K562 (cell line): ENCODE measurements at regions not wholly inside any gene's neighbourhood (a gene's known extent, or its start where the extent isn't known, plus 50 kb on each side); places are given as distances from the start of the nearest gene placed in this dataset.

Experiments
- ATAC-seq: fragments of 200-7000 bp; cut with Tn5 transposase; 3 replicates; pipeline ENCODE4 v1.9.1; 2020; ENCODE audit warnings: moderate library complexity
- BruUV-seq: library from RNA; stranded (reverse); fragments of 400-500 nt; replicated peaks from 2 replicates; lab custom pipeline; 2021; lab: Mats Ljungman, UMichigan
- CTCF ChIA-PET: fragments of 300-600 bp; formaldehyde crosslinking; extraction: SDS; loops from one replicate; lab custom pipeline; 2021; ENCODE audit warnings: low intra/inter-chr PET ratio; lab: Yijun Ruan, JAX
- POLR2A ChIA-PET: fragments of 300-600, 350-650 bp; sonication (Branson Sonifier 250); formaldehyde crosslinking; extraction: SDS; loops from one replicate; lab custom pipeline; 2021; ENCODE audit warnings: antibody characterized with exemption, inconsistent platforms; lab: Yijun Ruan, JAX
- DNase-seq, 4 experiments: peaks; one replicate each; pipeline versions ENCODE4 v3.0.0 to v3.0.0-alpha.2; 2011 to 2018; ENCODE audit warnings: low spot score in 3 of 4, mixed read lengths in 3 of 4; ENCODE audit errors: extremely low read depth in 1 of 4
- FAIRE-seq: peaks from 2 replicates; lab custom pipeline; 2011; peaks lifted over from hg19 to GRCh38; lab: Jason Lieb, UNC
- H2AFZ ChIP-seq: 2 replicates; pipeline ENCODE4 v1.6.0; 2011; ENCODE audit warnings: low read depth, low read length, control low read depth, inconsistent platforms
- H3K27ac ChIP-seq: fragments of 200-600 bp; 3 replicates; pipeline ENCODE4 v1.8.0; 2011; ENCODE audit warnings: low read depth, mild to moderate bottlenecking, control low read depth, inconsistent platforms, low read length, moderate library complexity, mixed read lengths; ENCODE audit errors: extremely low read depth
- H3K27me3 ChIP-seq, 2 experiments: fragments of 300-600 bp in 1 of 2; 2 replicates in 1 of 2; 3 replicates in 1 of 2; pipeline versions ENCODE4 v1.6.0 to v1.8.0; 2011; ENCODE audit warnings: inconsistent platforms in 2 of 2, low read length in 2 of 2, mild to moderate bottlenecking in 1 of 2, mixed read lengths in 1 of 2, moderate library complexity in 1 of 2; ENCODE audit not compliant: control insufficient read depth in 2 of 2, insufficient read depth in 2 of 2
- H3K36me3 ChIP-seq: fragments of 300-600 bp; 3 replicates; pipeline ENCODE4 v1.8.0; 2011; ENCODE audit warnings: mild to moderate bottlenecking, low read length, inconsistent platforms; ENCODE audit not compliant: control insufficient read depth, insufficient read depth
- H3K4me1 ChIP-seq, 2 experiments: fragments of 200-600 bp in 1 of 2; replicated peaks in 1 of 2; 2 replicates in 1 of 2; 3 replicates in 1 of 2; pipeline versions ENCODE4 v1.5.1 to v1.8.0; 2011; ENCODE audit warnings: inconsistent platforms in 2 of 2, low read length in 2 of 2, mild to moderate bottlenecking in 1 of 2, mixed read lengths in 1 of 2, moderate library complexity in 1 of 2; ENCODE audit not compliant: control insufficient read depth in 2 of 2, insufficient read depth in 2 of 2
- H3K4me2 ChIP-seq: 2 replicates; pipeline ENCODE4 v1.6.1; 2011; ENCODE audit warnings: low read length, control low read depth, inconsistent platforms, mixed read lengths; ENCODE audit not compliant: insufficient read depth
- H3K4me3 ChIP-seq: fragments of 200-600 bp; sonication (generic), shearing (Covaris generic); 2 replicates; pipeline ENCODE4 v1.5.1; 2016; ENCODE audit warnings: control low read depth, inconsistent platforms
- H3K79me2 ChIP-seq: fragments of 200-600 bp; 3 replicates; pipeline ENCODE4 v1.8.0; 2011; ENCODE audit warnings: low read length, inconsistent platforms; ENCODE audit not compliant: control insufficient read depth, insufficient read depth
- H3K9ac ChIP-seq, 2 experiments: 2 replicates each; pipeline versions ENCODE4 v1.6.0 to v1.6.1; 2011; ENCODE audit warnings: low read depth in 2 of 2, low read length in 2 of 2, control low read depth in 1 of 2, inconsistent platforms in 1 of 2, mild to moderate bottlenecking in 1 of 2, mixed read lengths in 1 of 2; ENCODE audit not compliant: insufficient read depth in 1 of 2
- H3K9me1 ChIP-seq: one replicate; pipeline ENCODE4 v1.6.0; 2011; ENCODE audit warnings: inconsistent platforms, mild to moderate bottlenecking, low read length, moderate library complexity; ENCODE audit not compliant: control insufficient read depth, insufficient read depth
- H3K9me3 ChIP-seq: replicated peaks from 2 replicates; pipeline ENCODE4 v1.5.1; 2011; ENCODE audit warnings: low read depth, low read length, inconsistent platforms; ENCODE audit not compliant: control insufficient read depth, insufficient read depth
- H4K20me1 ChIP-seq: replicated peaks from 2 replicates; pipeline ENCODE4 v1.6.1; 2011; ENCODE audit warnings: low read length, inconsistent platforms, mixed read lengths; ENCODE audit not compliant: control insufficient read depth, insufficient read depth
- ARID2 ChIP-seq: fragments of 450-650 bp; IDR thresholded peaks from 2 replicates; pipeline ENCODE4 v1.6.1; 2017; ENCODE audit warnings: antibody characterized with exemption, mild to moderate bottlenecking
- CEBPZ ChIP-seq: fragments of 150-350 bp; IDR thresholded peaks from 2 replicates; pipeline ENCODE4 v1.6.1; 2014; ENCODE audit warnings: low read depth, mild to moderate bottlenecking, low read length, borderline replicate concordance
- JUN ChIP-seq, 2 experiments: sonication (generic) in 1 of 2; formaldehyde crosslinking in 1 of 2; IDR thresholded peaks; 2 replicates each; pipeline versions ENCODE4 v1.6.1 to v1.8.0; 2012 to 2022; ENCODE audit warnings: borderline replicate concordance in 2 of 2, mild to moderate bottlenecking in 2 of 2, improper control_type of control experiment in 1 of 2, low read depth in 1 of 2, low read length in 1 of 2, missing genetic modification reagents in 1 of 2
- KHSRP ChIP-seq: fragments of 450-650 bp; IDR thresholded peaks from 2 replicates; pipeline ENCODE4 v1.6.1; 2017
- NR1H2 ChIP-seq: sonication (generic); formaldehyde crosslinking; IDR thresholded peaks from 2 replicates; pipeline ENCODE4 v1.4.0; 2020; ENCODE audit warnings: mild to moderate bottlenecking, missing genetic modification reagents
- PTTG1 ChIP-seq: fragments of 450-650 bp; IDR thresholded peaks from 2 replicates; pipeline ENCODE4 v1.6.1; 2016; ENCODE audit warnings: low read depth, mild to moderate bottlenecking, missing genetic modification characterization, missing compliant biosample characterization
- RBBP5 ChIP-seq: fragments of 200-600 bp; sonication (generic); IDR thresholded peaks from 2 replicates; pipeline ENCODE4 v1.6.1; 2012; ENCODE audit warnings: borderline replicate concordance, mild to moderate bottlenecking, low read length, control low read depth, inconsistent platforms; ENCODE audit not compliant: insufficient read depth, poor library complexity, severe bottlenecking
- RBM22 ChIP-seq: fragments of 200-400 bp; formaldehyde crosslinking; IDR thresholded peaks from 2 replicates; pipeline ENCODE4 v1.6.1; 2018; ENCODE audit warnings: low read length, low read depth; ENCODE audit not compliant: poor library complexity, severe bottlenecking
- RBM39 ChIP-seq: fragments of 200-400 bp; formaldehyde crosslinking; optimal IDR thresholded peaks from 2 replicates; pipeline ENCODE3; 2018; ENCODE audit warnings: low read depth, low read length
- RERE ChIP-seq: sonication (generic); formaldehyde crosslinking; IDR thresholded peaks from 2 replicates; pipeline ENCODE4 v1.8.0; 2023; ENCODE audit warnings: missing genetic modification reagents, mild to moderate bottlenecking, borderline replicate concordance
- SP2 ChIP-seq: IDR thresholded peaks from 2 replicates; pipeline ENCODE4 v1.6.1; 2011; ENCODE audit warnings: mild to moderate bottlenecking, low read depth, low read length, moderate library complexity; ENCODE audit not compliant: poor library complexity, severe bottlenecking; ENCODE audit errors: extremely low read depth
- TCF15 ChIP-seq: fragments of 250-450 bp; sonication (Bioruptor Pico); IDR thresholded peaks from 2 replicates; pipeline ENCODE4 v1.8.0; 2022; ENCODE audit warnings: moderate library complexity, mild to moderate bottlenecking, inconsistent platforms
- ZNF174 ChIP-seq: fragments of 250-450 bp; sonication (Bioruptor Pico); IDR thresholded peaks from 2 replicates; pipeline ENCODE4 v1.4.0; 2020; ENCODE audit warnings: mild to moderate bottlenecking
- ZNF444 ChIP-seq: fragments of 250-450 bp; sonication (Bioruptor Pico); IDR thresholded peaks from 2 replicates; pipeline ENCODE4 v1.4.0; 2020; ENCODE audit warnings: mild to moderate bottlenecking, moderate library complexity
- WGBS: fragments of 100-300 bp; shearing (Covaris generic); methylation state at CpG from one replicate; pipeline ENCODE4 v1.1.6; 2016; ENCODE audit warnings: low coverage, mixed read lengths; ENCODE audit not compliant: insufficient coverage; ENCODE audit errors: missing lambda C conversion rate; 5-methylcytosine and 5-hydroxymethylcytosine counted together
- in situ Hi-C: fragments of 300-500 bp; cut with MboI; formaldehyde crosslinking; loops from 4 replicates; pipeline ENCODE4 v1.15.0; 2018; ENCODE audit warnings: inconsistent platforms, mixed read lengths
- intact Hi-C: fragments of 100-400 bp; cut with micrococcal nuclease; formaldehyde crosslinking; loops from 2 replicates; pipeline ENCODE4 v1.14.2; 2022

GRCh38 chr21:17446737-17447136, 66.1 kb upstream of the CXADR start:
- intact Hi-C loops (no loop called here), in situ Hi-C loops (no loop called here)
- H3K4me1 ChIP-seq: no peaks in the 10 kb centered on the region
- no peaks in the 10 kb centered on the region for H3K9me3 ChIP-seq
- H3K4me3 ChIP-seq: no peak overlapping the region
- H2AFZ ChIP-seq: no peak overlapping the region
- CTCF ChIA-PET: no interaction called here
- no TSS peak for BruUV-seq
- 0% methylated on average over 3 of the region's 3 CpGs for WGBS
- H3K9me1 ChIP-seq: no peaks in the 10 kb centered on the region
- POLR2A ChIA-PET: no interaction called here
- ATAC-seq (no peak), DNase-seq (no peak), FAIRE-seq (no peak)
- no peak overlapping the region for H3K27ac ChIP-seq
- H3K79me2 ChIP-seq: no peaks in the 10 kb centered on the region
- H3K36me3 ChIP-seq: no peaks in the 10 kb centered on the region
- H3K4me2 ChIP-seq: no peak overlapping the region
- no peak overlapping the region for H3K9ac ChIP-seq
- no peaks in the 10 kb centered on the region for H4K20me1 ChIP-seq
- H3K27me3 ChIP-seq: no peaks in the 10 kb centered on the region
- TF ChIP-seq ZNF444: no peak
- no peak for TF ChIP-seq ARID2
- no peak for TF ChIP-seq NR1H2 (CRISPR knock-in tag)
- TF ChIP-seq CEBPZ: no peak
- TF ChIP-seq TCF15 (CRISPR knock-in tag): no peak
- TF ChIP-seq PTTG1 (tag): no peak
- no peak for TF ChIP-seq RBM22
- no peak for TF ChIP-seq RBM39
- TF ChIP-seq RERE (CRISPR knock-in tag): no peak
- TF ChIP-seq SP2: no peak
- TF ChIP-seq ZNF174 (CRISPR knock-in tag): no peak
- TF ChIP-seq KHSRP: no peak
- no peak for TF ChIP-seq JUN (IDR thresholded peaks at IDR 0.05; ENCODE audit: borderline replicate concordance, low read depth, low read length)
- no peak for TF ChIP-seq JUN (CRISPR knock-in tag; IDR thresholded peaks at IDR 0.05; ENCODE audit: borderline replicate concordance)
- no peak for TF ChIP-seq RBBP5
